ENCODE measurements at regions not wholly inside any gene's neighbourhood (a gene's known extent, or its start where the extent isn't known, plus 50 kb on each side); places are given as distances from the start of the nearest gene placed in this dataset.

GRCh38 chr11:127567237-127567932 is 566.8 kb upstream of the KIRREL3 start:
- DNase-seq, result no peak

- no peak for DNase-seq
Observed at GRCh38 chr11:127564810-127565209, 564.2 kb upstream of the KIRREL3 start.

GRCh38 chr11:127559978-127560377 is 559.4 kb upstream of the KIRREL3 start:
- DNase-seq, result no peak

- no peak for DNase-seq
Observed at GRCh38 chr11:127552446-127552845, 551.9 kb upstream of the KIRREL3 start.

GRCh38 chr11:127531167-127531566 is 530.6 kb upstream of the KIRREL3 start:
- no peak for DNase-seq

GRCh38 chr11:127528297-127528696 is 527.7 kb upstream of the KIRREL3 start:
- DNase-seq, result no peak

- no peak for DNase-seq
Observed at GRCh38 chr11:127524618-127525017, 524.0 kb upstream of the KIRREL3 start.

- DNase-seq, result no peak
Observed at GRCh38 chr11:127521413-127521812, 520.8 kb upstream of the KIRREL3 start.

GRCh38 chr11:127507851-127508250 is 507.3 kb upstream of the KIRREL3 start:
- DNase-seq, result no peak

- DNase-seq, result no peak
Observed at GRCh38 chr11:127506647-127507046, 506.1 kb upstream of the KIRREL3 start.

- DNase-seq, result no peak
Observed at GRCh38 chr11:127506126-127506525, 505.6 kb upstream of the KIRREL3 start.

- DNase-seq, result no peak
Observed at GRCh38 chr11:127496165-127496564, 495.6 kb upstream of the KIRREL3 start.

- DNase-seq, result no peak
Observed at GRCh38 chr11:127493330-127494022, 492.9 kb upstream of the KIRREL3 start.

- DNase-seq, result no peak
Observed at GRCh38 chr11:127492029-127492428, 491.5 kb upstream of the KIRREL3 start.

GRCh38 chr11:127491589-127491988 is 491.0 kb upstream of the KIRREL3 start:
- DNase-seq, result no peak

- DNase-seq, result no peak
Observed at GRCh38 chr11:127490896-127491295, 490.3 kb upstream of the KIRREL3 start.

- no peak for DNase-seq
Observed at GRCh38 chr11:127485541-127485940, 485.0 kb upstream of the KIRREL3 start.

- DNase-seq, result no peak
Observed at GRCh38 chr11:127481391-127481790, 480.8 kb upstream of the KIRREL3 start.

GRCh38 chr11:127478826-127479225 is 478.3 kb upstream of the KIRREL3 start:
- DNase-seq, result no peak

GRCh38 chr11:127474766-127475165 is 474.2 kb upstream of the KIRREL3 start:
- no peak for DNase-seq

GRCh38 chr11:127472505-127472904 is 471.9 kb upstream of the KIRREL3 start:
- no peak for DNase-seq

GRCh38 chr11:127471662-127472061 is 471.1 kb upstream of the KIRREL3 start:
- no peak for DNase-seq

- DNase-seq, result no peak
Observed at GRCh38 chr11:127470306-127470884, 469.8 kb upstream of the KIRREL3 start.

GRCh38 chr11:127464325-127464724 is 463.8 kb upstream of the KIRREL3 start:
- no peak for DNase-seq

- no peak for DNase-seq
Observed at GRCh38 chr11:127462065-127462344, 461.4 kb upstream of the KIRREL3 start.
